Kidney (tissue), 13 donors: ENCODE measurements at regions not wholly inside any gene's neighbourhood (a gene's known extent, or its start where the extent isn't known, plus 50 kb on each side); places are given as distances from the start of the nearest gene placed in this dataset.

Experiments used
- DNase-seq, 5 donors: peaks; one replicate each; pipeline ENCODE4 v3.0.0-alpha.2; 2013 to 2020
- FAIRE-seq: peaks from 2 replicates; lab custom pipeline; 2012; peaks lifted over from hg19 to GRCh38; lab: Jason Lieb, UNC
- H3K27ac ChIP-seq, 2 donors: one replicate each; pipeline ENCODE4 v1.7.0; 2013; ENCODE audit warnings: low read depth in 2 of 2, low read length in 2 of 2, inconsistent platforms in 1 of 2
- H3K27me3 ChIP-seq: one replicate; pipeline ENCODE4 v1.7.1; 2013; ENCODE audit warnings: low read length, inconsistent platforms; ENCODE audit not compliant: control insufficient read depth, insufficient read depth
- H3K36me3 ChIP-seq, 3 donors: one replicate each; pipeline versions ENCODE4 v1.7.0 to v1.7.1; 2013; ENCODE audit warnings: low read length in 3 of 3, control low read depth in 1 of 3, inconsistent platforms in 1 of 3; ENCODE audit not compliant: insufficient read depth in 3 of 3, control insufficient read depth in 2 of 3
- H3K4me1 ChIP-seq, 3 donors: one replicate each; pipeline versions ENCODE4 v1.7.0 to v1.7.1; 2013; ENCODE audit warnings: low read length in 3 of 3, inconsistent platforms in 1 of 3, low read depth in 1 of 3; ENCODE audit not compliant: control insufficient read depth in 2 of 3, insufficient read depth in 2 of 3
- H3K4me3 ChIP-seq, 3 donors: one replicate each; pipeline versions ENCODE4 v1.7.0 to v1.8.1; 2013; ENCODE audit warnings: low read length in 3 of 3, control low read depth in 1 of 3, inconsistent platforms in 1 of 3
- H3K9ac ChIP-seq, 3 donors: one replicate each; pipeline versions ENCODE4 v1.7.0 to v1.7.1; 2013; ENCODE audit warnings: low read length in 3 of 3, control low read depth in 1 of 3, inconsistent platforms in 1 of 3
- H3K9me3 ChIP-seq, 3 donors: one replicate each; pipeline versions ENCODE4 v1.7.0 to v1.7.1; 2013; ENCODE audit warnings: low read length in 3 of 3, control low read depth in 1 of 3, inconsistent platforms in 1 of 3; ENCODE audit not compliant: control insufficient read depth in 2 of 3, insufficient read depth in 1 of 3
- CTCF ChIP-seq: IDR thresholded peaks from 3 replicates; pipeline ENCODE4 v1.5.1; 2012; ENCODE audit warnings: mild to moderate bottlenecking, moderate library complexity, borderline replicate concordance; ENCODE audit not compliant: insufficient read depth; ENCODE audit errors: extremely low read depth
- intact Hi-C: fragments of 100-400 bp; cut with DNase I; formaldehyde crosslinking; loops from one replicate; pipeline ENCODE4 v1.11.1; 2022
- donor health status: control.
- donor health status: control.
- donor health status: control.
- donor health status: control.
- donor health status: control.
- donor health status: DM: yes; HTN: yes; CAD: no.
- donor health status: Normal renal cell carcinoma (clear cell type).

DNA sequence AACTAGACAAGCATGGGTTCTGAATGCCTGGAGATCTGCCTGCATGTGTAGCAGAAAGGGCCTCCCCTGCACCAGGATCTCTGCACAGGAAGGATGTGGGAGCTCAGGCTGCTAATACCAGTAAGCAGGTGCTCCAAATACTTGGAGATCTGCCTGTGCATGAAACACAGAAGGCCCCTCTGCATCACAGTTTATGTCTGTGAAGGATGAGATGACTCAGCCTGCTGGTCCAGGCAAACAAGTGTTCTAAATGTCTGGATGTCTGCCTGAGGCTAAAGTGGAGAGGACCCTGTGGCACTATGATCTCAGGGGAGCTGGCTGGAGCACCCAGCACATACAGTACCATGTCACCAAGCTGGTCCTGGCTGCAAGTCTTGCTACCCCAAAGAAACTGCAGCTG, 678.8 kb downstream of the MCTP2 start:
- DNase-seq, result no peak
- H3K27ac ChIP-seq, result no peak overlapping the region
- no peak for TF ChIP-seq CTCF
- no peaks in the 10 kb centered on the region for H3K27me3 ChIP-seq
- H3K4me1 ChIP-seq, result no peaks in the 10 kb centered on the region
- H3K36me3 ChIP-seq, result no peaks in the 10 kb centered on the region
- no peak overlapping the region for H3K9ac ChIP-seq
- H3K4me3 ChIP-seq, result no peak overlapping the region
- no peak for FAIRE-seq
- intact Hi-C loops, result no loop called here
- H3K9me3 ChIP-seq, result peaks cover 0 to 8% (median 0%) of the 10 kb centered on the region in 3 donors

DNA sequence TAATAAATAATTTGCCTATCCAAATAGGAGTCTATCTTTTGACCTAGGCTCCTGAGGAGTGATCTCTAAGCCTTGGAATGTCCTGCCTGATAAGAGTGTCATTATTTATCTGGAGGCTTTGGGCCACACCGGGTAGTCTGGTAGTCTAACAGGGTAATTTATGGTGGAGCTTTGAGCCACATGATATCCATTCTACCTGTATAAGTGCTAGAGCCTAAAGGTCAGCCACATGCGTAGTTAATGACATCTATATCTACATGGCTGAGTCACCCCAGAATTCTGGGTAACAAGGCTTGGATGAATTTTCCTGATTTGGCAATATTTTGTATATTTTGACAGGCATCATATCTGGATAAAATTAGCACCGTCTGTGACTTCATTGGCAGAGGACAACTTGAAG, 681.4 kb downstream of the MCTP2 start:
- intact Hi-C loops, result no loop called here
- H3K4me3 ChIP-seq, result no peak overlapping the region
- H3K27ac ChIP-seq, result no peak overlapping the region
- DNase-seq (no peak), FAIRE-seq (no peak)
- no peaks in the 10 kb centered on the region for H3K36me3 ChIP-seq
- no peak overlapping the region for H3K9ac ChIP-seq
- peaks cover 0 to 8% (median 0%) of the 10 kb centered on the region in 3 donors for H3K9me3 ChIP-seq
- no peaks in the 10 kb centered on the region for H3K27me3 ChIP-seq
- no peak for TF ChIP-seq CTCF
- no peaks in the 10 kb centered on the region for H3K4me1 ChIP-seq

DNA sequence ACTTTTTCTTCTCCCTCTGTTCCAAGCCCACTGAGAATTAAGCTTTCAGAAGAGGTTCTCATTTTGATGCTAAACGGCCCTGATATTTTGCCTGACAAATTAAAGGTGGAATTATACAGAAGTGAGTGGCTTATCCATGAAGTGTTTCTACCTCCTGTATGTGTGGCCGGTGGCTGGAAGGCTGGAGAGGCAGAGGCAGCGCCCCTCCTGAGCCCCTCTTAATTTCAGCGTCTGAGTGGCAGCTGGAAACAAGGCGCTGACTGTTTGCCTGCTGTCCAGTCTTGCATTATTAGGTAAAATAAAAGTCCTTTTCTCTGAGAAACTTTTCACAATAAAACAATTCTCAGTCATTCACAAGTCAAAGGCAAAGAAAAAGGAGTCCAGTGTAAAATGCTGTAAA, 685.7 kb downstream of the MCTP2 start:
- intact Hi-C loops, result no loop called here
- TF ChIP-seq CTCF, result no peak
- no peaks in the 10 kb centered on the region for H3K4me1 ChIP-seq

DNA sequence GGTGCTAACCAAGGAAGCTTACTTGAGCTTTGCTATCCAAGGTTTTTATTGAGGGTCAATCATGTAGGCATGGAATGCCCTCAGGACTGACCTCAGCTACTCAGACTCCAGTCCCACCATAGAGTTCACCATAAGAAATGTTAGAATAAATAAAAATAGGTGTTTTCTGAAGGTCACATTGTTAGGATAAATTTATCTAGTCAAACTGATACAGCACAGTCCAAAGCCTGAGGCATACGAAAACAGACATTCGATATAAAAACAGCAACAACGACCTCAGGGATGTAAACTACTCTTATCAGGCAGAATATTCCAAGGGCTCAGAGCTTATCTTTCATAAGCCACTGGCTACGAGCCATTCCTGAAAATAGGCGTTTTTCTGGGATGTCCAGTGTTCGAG, 690.6 kb downstream of the MCTP2 start:
- DNase-seq (no peak), FAIRE-seq (no peak)
- Histone ChIP-seq H3K9ac (no peak overlapping the region), H3K36me3 (no peaks in the 10 kb centered on the region), H3K4me3 (no peak overlapping the region), H3K27me3 (no peaks in the 10 kb centered on the region), H3K4me1 (no peaks in the 10 kb centered on the region), H3K27ac (no peak overlapping the region), H3K9me3 (no peaks in the 10 kb centered on the region)
- intact Hi-C loops, result no loop called here
- TF ChIP-seq CTCF, result no peak

More for the DNA sequence above, 685.7 kb downstream of the MCTP2 start:
- Histone ChIP-seq H3K36me3 (no peaks in the 10 kb centered on the region), H3K9me3 (no peaks in the 10 kb centered on the region), H3K27me3 (no peaks in the 10 kb centered on the region), H3K9ac (no peak overlapping the region), H3K27ac (no peak overlapping the region), H3K4me3 (no peak overlapping the region)
- DNase-seq (no peak), FAIRE-seq (no peak)
